Kidney epithelial cell (primary cell): ENCODE measurements at regions not wholly inside any gene's neighbourhood (a gene's known extent, or its start where the extent isn't known, plus 50 kb on each side); places are given as distances from the start of the nearest gene placed in this dataset.

Experiments
- DNase-seq: peaks from one replicate; pipeline ENCODE4 v3.0.0-alpha.2; 2010; ENCODE audit warnings: low read depth
- H3K27me3 ChIP-seq: 2 replicates; pipeline ENCODE4 v1.6.0; 2011; ENCODE audit warnings: low read length; ENCODE audit not compliant: control insufficient read depth, insufficient read depth
- H3K36me3 ChIP-seq: 2 replicates; pipeline ENCODE4 v1.5.1; 2011; ENCODE audit warnings: low read length; ENCODE audit not compliant: control insufficient read depth, insufficient read depth
- H3K4me3 ChIP-seq: 2 replicates; pipeline ENCODE4 v1.5.1; 2011; ENCODE audit warnings: low read depth, mild to moderate bottlenecking, control low read depth, low read length
- TF ChIP-seq, protein P1 (sequence below): IDR thresholded peaks from 2 replicates; pipeline ENCODE4 v1.5.1; 2011; ENCODE audit warnings: mild to moderate bottlenecking, moderate library complexity, low read length, control low read depth, inconsistent platforms; ENCODE audit not compliant: insufficient read depth, poor library complexity, severe bottlenecking

- Histone ChIP-seq H3K27me3 (no peaks in the 10 kb centered on the region), H3K4me3 (no peak overlapping the region), H3K36me3 (no peaks in the 10 kb centered on the region)
- no peak for DNase-seq
- TF ChIP-seq, protein P1, sequence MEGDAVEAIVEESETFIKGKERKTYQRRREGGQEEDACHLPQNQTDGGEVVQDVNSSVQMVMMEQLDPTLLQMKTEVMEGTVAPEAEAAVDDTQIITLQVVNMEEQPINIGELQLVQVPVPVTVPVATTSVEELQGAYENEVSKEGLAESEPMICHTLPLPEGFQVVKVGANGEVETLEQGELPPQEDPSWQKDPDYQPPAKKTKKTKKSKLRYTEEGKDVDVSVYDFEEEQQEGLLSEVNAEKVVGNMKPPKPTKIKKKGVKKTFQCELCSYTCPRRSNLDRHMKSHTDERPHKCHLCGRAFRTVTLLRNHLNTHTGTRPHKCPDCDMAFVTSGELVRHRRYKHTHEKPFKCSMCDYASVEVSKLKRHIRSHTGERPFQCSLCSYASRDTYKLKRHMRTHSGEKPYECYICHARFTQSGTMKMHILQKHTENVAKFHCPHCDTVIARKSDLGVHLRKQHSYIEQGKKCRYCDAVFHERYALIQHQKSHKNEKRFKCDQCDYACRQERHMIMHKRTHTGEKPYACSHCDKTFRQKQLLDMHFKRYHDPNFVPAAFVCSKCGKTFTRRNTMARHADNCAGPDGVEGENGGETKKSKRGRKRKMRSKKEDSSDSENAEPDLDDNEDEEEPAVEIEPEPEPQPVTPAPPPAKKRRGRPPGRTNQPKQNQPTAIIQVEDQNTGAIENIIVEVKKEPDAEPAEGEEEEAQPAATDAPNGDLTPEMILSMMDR: no peak
Observed at GRCh38 chr6:4437342-4437741, 302.0 kb upstream of the ECI2 start.

DNA sequence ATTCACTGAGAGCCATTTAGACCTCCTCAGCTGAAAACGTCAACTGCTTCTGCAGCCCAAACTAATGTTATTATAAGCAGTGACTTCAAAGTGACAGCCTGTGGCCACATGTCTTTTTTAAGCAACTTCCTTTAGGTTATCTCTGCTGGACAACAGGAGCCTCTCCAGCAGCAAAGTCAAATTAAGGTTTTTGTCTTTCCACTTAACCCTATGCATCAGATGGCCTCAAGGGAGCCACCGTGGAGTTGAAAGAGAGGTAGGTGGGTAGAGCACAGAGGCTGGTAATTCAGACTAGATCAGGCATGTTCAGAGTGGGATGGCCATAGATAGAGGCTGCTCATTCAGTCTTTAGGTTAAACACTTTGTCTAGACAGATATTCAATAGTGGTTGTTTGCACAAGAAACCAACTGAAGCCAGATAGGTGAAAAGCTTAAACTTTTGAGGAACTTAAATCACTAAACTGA is 300.6 kb upstream of the ECI2 start:
- H3K36me3 ChIP-seq: no peaks in the 10 kb centered on the region
- H3K4me3 ChIP-seq: no peak overlapping the region
- H3K27me3 ChIP-seq: no peaks in the 10 kb centered on the region
- no peak for DNase-seq
- TF ChIP-seq, protein P1: no peak

GRCh38 chr6:4434655-4435054 is 299.3 kb upstream of the ECI2 start:
- no peak for DNase-seq
- H3K36me3 ChIP-seq: no peaks in the 10 kb centered on the region
- no peak overlapping the region for H3K4me3 ChIP-seq
- H3K27me3 ChIP-seq: no peaks in the 10 kb centered on the region
- TF ChIP-seq, protein P1: no peak

DNA sequence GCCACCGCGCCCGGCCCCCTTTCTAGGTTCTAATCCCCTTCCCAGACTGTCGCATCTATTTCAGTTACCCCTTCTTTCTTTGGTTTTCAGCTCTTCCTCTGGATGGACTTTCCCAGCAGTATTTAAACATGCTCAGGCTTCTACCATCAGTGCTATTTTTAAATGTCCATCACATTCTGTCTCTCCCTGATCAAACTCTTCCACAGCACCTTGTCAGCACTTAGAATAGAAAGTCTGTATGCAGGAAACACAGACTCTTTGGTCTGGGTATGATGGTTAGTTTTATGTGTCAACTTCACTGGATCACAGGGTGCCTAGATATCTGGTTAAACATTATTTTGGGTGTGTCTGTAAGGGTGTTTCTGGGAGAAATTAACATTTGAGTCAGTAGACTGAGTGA is 297.8 kb upstream of the ECI2 start:
- Histone ChIP-seq H3K36me3 (no peaks in the 10 kb centered on the region), H3K4me3 (no peak overlapping the region), H3K27me3 (no peaks in the 10 kb centered on the region)
- TF ChIP-seq, protein P1: no peak
- no peak for DNase-seq

DNA sequence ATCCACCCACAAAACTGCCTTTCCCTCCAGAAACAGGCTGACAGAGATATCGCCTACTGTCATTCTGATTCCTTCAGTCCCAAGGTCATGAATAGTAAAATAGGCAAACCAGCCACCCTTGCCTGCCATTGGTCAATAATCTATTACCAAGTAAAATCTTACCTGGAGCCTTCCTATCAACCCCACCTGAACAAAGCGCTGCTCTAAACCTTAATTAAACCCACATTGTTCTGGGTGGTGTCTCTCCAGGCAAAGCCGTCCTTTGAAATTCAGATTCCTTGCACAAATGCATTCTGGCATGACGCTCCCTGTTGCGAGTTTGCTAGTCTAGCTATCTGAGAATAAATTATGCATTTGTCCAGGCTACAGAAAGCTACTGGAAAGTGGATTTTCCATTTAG is 291.6 kb upstream of the ECI2 start:
- Histone ChIP-seq H3K27me3 (no peaks in the 10 kb centered on the region), H3K4me3 (no peak overlapping the region), H3K36me3 (no peaks in the 10 kb centered on the region)
- TF ChIP-seq, protein P1: no peak
- DNase-seq: no peak

DNA sequence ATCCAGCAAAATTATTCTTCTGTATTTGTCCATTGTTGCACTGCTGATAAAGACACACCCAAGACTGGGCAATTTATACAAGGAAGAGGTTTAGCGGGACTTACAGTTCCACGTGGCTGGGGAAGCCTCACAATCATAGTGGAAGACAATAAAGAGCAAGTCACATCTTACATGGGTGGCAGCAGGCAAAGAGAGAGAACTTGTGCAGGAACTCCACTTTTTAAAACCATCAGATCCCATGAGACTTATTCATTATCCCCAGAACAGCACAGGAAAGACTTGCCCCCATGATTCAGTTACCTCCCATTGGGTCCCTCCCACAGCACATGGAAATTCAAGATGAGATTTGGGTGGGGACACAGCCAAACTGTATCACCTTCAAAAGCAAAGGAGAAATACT is 286.5 kb upstream of the ECI2 start:
- Histone ChIP-seq H3K27me3 (no peaks in the 10 kb centered on the region), H3K4me3 (no peak overlapping the region), H3K36me3 (no peaks in the 10 kb centered on the region)
- DNase-seq: no peak
- TF ChIP-seq, protein P1: no peak
